ENCODE measurements at regions not wholly inside any gene's neighbourhood (a gene's known extent, or its start where the extent isn't known, plus 50 kb on each side); places are given as distances from the start of the nearest gene placed in this dataset.
"Not testable (repeated sequence)": the region's sequence is repeated elsewhere in the genome, so short reads cannot be mapped to it uniquely, and the experiment has no call there.

DNA sequence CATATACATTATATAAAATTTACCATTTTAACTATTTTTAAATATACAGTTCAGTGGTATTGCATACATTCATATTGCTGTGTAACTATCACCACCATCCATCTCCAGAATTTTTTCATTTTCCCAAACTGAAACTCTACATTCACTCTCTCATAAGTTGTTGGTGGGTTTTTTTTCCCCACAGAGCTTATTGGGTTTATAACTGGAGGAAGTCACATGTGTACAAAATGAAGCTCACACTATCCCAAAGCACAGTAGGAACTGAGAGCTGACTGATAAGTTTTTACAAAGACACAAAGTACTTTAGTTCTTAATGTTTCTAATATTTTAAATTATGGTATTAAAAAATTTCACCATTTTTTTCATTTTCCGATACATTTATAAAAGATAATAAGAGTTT lies 78.8 kb upstream of the TNFAIP3 start:
- no peak for DNase-seq

- no peak for DNase-seq
These were observed 75.5 kb upstream of the TNFAIP3 start for GRCh38 chr6:137791281-137792159.

GRCh38 chr6:137792160-137793033 lies 74.7 kb upstream of the TNFAIP3 start:
- DNase-seq: no peak

GRCh38 chr6:137793805-137794515 lies 73.1 kb upstream of the TNFAIP3 start:
- DNase-seq: no peak

DNA sequence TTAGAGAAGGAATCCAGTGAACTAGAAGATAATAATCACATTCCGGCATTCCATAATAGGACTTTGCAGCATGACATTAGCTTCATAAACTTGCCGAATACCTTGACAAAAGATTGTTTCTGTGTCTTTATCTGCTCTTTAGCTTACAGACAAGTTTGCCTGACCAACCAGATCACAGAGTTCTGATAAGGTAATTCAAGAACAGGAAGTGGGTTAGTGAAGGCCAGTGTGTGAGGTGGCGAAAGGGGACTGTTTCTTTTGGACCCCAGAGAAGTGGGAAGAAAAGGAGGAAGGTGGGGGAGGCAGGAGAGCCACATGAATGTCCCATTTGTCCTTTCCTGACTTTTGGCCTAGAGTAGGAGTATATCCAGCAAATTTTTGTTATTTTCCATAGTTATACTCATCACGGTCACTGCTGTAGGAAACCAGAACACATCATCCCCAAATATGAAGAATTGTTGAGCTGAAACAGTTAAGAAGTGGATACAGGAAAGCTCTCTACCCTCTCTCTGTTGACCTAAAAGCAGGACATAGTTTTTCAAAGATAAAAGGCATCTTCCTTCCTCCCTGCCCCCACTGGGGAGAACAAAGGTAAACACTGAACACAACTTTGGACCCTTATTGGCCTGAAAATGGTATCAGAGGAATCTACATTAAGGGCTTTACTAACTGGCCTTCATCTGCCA lies 72.4 kb upstream of the TNFAIP3 start:
- DNase-seq: no peak

- DNase-seq: no peak
These were observed 71.6 kb upstream of the TNFAIP3 start for GRCh38 chr6:137795501-137795900.

- no peak for DNase-seq
These were observed 68.8 kb upstream of the TNFAIP3 start for GRCh38 chr6:137798261-137798660.

GRCh38 chr6:137798846-137799245 lies 68.2 kb upstream of the TNFAIP3 start:
- no peak for DNase-seq

DNA sequence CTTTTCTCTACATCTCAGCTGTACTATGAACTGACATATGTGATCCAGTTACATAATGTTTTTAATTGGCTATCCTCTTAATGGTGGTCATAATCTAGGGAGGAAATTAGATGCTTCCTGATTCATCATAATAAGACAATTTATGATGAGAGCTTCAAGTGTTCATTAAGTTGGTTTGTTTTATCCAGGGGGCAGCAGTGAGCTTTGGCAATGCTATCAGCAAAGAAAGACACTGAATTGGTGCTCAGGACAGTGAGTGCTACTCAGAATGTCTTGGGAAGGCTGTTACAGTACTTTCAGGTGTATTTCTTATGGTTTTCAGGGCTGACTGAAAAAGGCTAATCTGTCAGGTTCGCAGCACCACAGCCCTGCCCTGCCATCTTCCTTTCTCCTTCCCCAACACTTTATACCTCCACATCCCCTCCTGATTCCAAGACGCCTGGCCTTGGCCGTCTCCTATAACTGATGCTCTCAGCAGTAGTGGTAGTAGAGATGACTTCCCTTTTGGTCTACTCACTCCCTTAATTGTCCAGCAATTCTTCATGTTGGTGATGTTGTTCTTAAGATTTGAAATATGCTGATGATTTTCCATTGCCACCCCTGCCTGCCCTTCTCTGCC lies 67.0 kb upstream of the TNFAIP3 start:
- DNase-seq: no peak

GRCh38 chr6:137800762-137801161 lies 66.3 kb upstream of the TNFAIP3 start:
- DNase-seq: no peak

- DNase-seq: no peak
These were observed 65.5 kb upstream of the TNFAIP3 start for GRCh38 chr6:137801352-137802114.

- DNase-seq: no peak
These were observed 64.5 kb upstream of the TNFAIP3 start for GRCh38 chr6:137802408-137803182.

DNA sequence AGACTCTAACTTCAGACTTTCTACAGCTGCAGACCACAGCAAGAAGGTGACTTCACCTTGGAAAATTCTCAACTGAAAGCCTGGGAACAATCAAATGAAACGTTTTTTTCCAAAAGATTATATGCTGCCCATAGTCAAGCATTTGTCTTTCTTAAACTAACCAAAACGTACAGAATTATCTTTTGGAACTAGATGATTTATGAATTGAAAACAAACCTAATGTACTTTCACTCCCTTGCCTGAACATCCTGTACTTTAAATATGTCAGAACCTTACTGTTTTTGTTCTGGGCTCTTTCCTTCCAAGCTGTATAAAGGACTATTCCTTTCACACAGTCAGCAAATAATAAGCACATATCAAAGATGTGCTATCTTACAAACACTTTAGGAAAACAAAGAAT lies 62.4 kb upstream of the TNFAIP3 start:
- no peak for DNase-seq

DNA sequence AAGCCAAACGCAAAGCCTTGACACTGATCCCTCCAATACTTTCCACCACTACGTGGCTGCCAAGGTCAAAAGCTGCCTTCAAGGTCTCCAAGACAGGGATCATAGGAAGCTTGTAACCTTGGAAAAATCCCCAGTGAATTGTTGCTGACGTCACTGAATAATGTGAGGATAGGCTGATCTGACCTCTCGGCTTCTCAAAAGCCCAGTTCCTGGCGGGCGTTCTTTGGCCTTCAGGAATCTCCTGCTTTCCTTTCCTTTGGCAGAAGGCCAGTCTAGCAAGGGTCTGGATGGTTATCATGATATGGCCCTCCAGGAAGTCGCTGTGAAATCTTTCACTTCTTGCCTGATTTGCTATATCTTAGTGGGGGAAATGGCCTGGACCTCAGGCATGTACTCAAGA lies 61.4 kb upstream of the TNFAIP3 start:
- DNase-seq: no peak

GRCh38 chr6:137806914-137807682 lies 60.0 kb upstream of the TNFAIP3 start:
- no peak for DNase-seq

DNA sequence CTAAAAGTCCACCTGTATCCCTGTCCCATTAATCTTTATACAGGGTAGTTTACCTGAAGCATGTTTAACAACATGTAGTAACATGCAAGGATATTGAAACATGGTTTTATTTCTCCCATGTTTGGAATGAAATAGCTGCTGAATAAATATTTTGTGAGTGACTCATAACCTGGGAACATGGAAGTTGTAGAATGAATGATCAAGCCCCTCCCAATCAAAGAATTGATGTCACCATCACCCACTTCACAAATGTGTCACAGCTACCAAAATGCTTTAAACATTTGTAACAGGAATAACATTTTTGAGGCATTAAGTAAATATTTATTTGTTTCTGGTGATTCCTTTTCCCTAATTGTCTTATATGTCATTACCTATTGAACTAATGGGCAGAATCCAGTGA lies 58.9 kb upstream of the TNFAIP3 start:
- no peak for DNase-seq

DNA sequence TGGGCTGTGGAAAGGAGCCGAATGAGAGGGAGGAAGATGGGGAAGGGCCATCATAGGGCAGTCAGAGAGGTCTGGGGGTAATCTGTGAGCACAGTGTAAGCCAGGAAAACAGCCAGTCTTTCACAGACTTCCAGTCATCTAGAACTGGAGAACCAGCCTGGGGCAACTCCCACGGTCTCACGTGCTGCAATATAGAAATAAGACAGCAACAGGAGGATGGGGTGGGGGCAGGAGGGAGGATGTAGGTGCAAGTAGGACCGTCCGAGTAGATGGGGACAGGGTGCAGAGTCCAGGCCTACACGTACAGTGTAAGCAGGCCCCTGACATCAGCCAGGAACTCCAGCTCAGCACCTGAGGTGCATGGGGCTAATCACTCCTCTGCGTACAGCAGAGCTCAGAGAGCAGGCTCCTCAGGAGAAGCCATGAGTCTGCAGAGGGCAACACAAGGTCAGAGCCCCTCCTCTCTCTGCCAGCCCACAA lies 58.2 kb upstream of the TNFAIP3 start:
- no peak for DNase-seq

DNA sequence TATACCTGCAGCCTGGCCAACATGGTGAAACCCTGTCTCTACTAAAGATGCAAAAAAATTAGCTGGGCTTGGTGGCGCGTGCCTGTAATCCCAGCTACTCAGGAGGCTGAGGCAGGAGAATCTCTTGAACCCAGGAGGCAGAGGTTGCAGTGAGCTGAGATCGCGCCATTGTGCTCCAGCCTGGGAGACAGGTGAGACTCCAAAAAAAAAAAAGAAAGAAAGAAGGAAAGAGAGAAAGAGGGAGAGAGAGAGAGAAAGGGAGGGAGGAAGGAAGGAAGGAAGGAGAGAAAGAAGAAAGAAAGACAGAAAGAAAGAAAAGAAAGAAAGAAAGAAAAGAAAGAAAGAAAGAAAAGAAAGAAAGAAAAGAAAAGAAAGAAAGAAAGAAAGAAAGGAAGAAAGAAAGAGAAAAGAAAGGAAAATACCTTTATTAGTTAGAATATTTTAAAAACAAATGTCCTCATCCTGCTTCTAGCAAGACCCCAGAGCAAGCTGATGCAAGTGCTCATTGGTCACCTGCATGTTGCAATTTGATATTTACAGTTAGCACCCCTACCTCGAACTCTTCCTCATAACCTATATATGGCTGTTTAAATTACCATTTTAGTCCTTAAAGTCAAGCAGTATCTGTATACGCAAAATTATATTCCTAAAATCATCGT lies 57.0 kb upstream of the TNFAIP3 start:
- not testable (repeated sequence) for DNase-seq

DNA sequence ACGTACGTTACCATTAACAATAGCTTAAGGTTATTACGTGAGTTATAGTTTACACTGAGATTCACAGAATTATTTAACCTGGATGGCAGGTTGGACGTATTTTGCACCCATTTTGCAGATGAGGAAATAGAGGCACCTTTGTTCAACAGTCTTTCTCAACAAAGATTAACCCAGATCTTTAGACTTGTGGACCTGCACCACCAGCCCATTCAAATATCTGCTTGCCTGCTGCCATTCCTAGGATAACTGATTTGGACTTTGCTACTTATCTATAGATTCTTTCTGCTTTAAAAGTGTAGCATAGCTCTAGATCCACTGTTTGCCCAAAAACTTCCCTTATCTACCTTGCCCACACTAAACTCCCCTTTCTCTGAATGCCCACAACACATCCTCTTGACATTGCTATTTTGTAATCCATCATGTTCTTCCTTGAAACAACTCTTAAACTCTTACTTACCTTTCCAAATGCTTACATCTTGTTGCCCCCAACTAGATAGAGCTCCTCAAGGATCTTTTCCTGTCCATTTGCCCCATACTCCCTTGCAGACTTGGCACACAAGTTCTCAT lies 56.4 kb upstream of the TNFAIP3 start:
- no peak for DNase-seq

Measured in NCI-H1694 treated with DMSO at 0.1 percent for 48 hours (cell line).